ENCODE measurements at regions not wholly inside any gene's neighbourhood (a gene's known extent, or its start where the extent isn't known, plus 50 kb on each side); places are given as distances from the start of the nearest gene placed in this dataset.

- TF ChIP-seq ZC3H11A (IDR thresholded peaks at IDR 0.05): no peak
- TF ChIP-seq CTCF (IDR thresholded peaks at IDR 0.05): no peak
- no peak for TF ChIP-seq BHLHE40 (IDR thresholded peaks at IDR 0.05; ENCODE audit: low read depth, low read length)
- TF ChIP-seq POLR2A (IDR thresholded peaks at IDR 0.05; ENCODE audit: low read length): no peak
- TF ChIP-seq RAD21 (conservative IDR thresholded peaks at IDR 0.05 in 1 of 2, IDR thresholded peaks at IDR 0.05 in 1 of 2): no peak
- TF ChIP-seq SMC3 (IDR thresholded peaks at IDR 0.05): no peak
- no peak for TF ChIP-seq HMGXB4 (CRISPR knock-in tag; IDR thresholded peaks at IDR 0.05; ENCODE audit: borderline replicate concordance)
- no peak for TF ChIP-seq MAX (IDR thresholded peaks at IDR 0.05)
- no peak for TF ChIP-seq ESRRA (IDR thresholded peaks at IDR 0.05; ENCODE audit: borderline replicate concordance, low read length)
- no peak for TF ChIP-seq EP300 (IDR thresholded peaks at IDR 0.05)
- no peak for TF ChIP-seq FOSL2 (IDR thresholded peaks at IDR 0.05)
- no peak for TF ChIP-seq FOSL2 (CRISPR knock-in tag; IDR thresholded peaks at IDR 0.05)
Observed at GRCh38 chr10:123421461-123421860, 244.7 kb upstream of the GPR26 start.
